OCI-LY7 (cell line): ENCODE measurements at regions not wholly inside any gene's neighbourhood (a gene's known extent, or its start where the extent isn't known, plus 50 kb on each side); places are given as distances from the start of the nearest gene placed in this dataset.

Experiments used
- BruUV-seq: library from RNA; stranded (reverse); fragments of 400-500 nt; replicated peaks from 2 replicates; lab custom pipeline; 2021; lab: Mats Ljungman, UMichigan
- CTCF ChIA-PET: fragments of 300-600 bp; sonication (Branson Sonifier 250); formaldehyde crosslinking; loops from one replicate; lab custom pipeline; 2022; ENCODE audit warnings: antibody characterized with exemption; ENCODE audit not compliant: unreplicated experiment; lab: Charles Lee
- POLR2A ChIA-PET: fragments of 300-600 bp; sonication (Branson Sonifier 250); formaldehyde crosslinking; loops from one replicate; lab custom pipeline; 2022; ENCODE audit warnings: antibody characterized with exemption; lab: Charles Lee
- DNase-seq: peaks from one replicate; pipeline ENCODE4 v3.0.0-alpha.2; 2015; ENCODE audit warnings: low spot score
- H2AFZ ChIP-seq: fragments of 200-600 bp; sonication (generic), shearing (Covaris generic); 2 replicates; pipeline ENCODE4 v1.6.1; 2014; ENCODE audit warnings: mild to moderate bottlenecking, antibody characterized with exemption, low read length, moderate library complexity
- H3K27ac ChIP-seq: fragments of 200-600 bp; sonication (generic); 2 replicates; pipeline ENCODE4 v1.5.1; 2014; ENCODE audit warnings: mixed run types, low read depth, mild to moderate bottlenecking, moderate library complexity, low read length, inconsistent platforms; ENCODE audit not compliant: poor library complexity, severe bottlenecking
- H3K36me3 ChIP-seq: fragments of 200-600 bp; sonication (generic); 2 replicates; pipeline ENCODE4 v1.6.1; 2014; ENCODE audit warnings: mild to moderate bottlenecking, antibody characterized with exemption, low read length, moderate library complexity, mixed read lengths; ENCODE audit not compliant: insufficient read depth
- H3K4me1 ChIP-seq: fragments of 200-600 bp; sonication (generic); 2 replicates; pipeline ENCODE4 v1.5.1; 2014; ENCODE audit warnings: mild to moderate bottlenecking, low read length; ENCODE audit not compliant: insufficient read depth, poor library complexity, severe bottlenecking
- H3K4me2 ChIP-seq: fragments of 200-600 bp; sonication (generic); 2 replicates; pipeline ENCODE4 v1.6.1; 2014; ENCODE audit warnings: mild to moderate bottlenecking, low read length
- H3K4me3 ChIP-seq: fragments of 200-600 bp; sonication (generic); 2 replicates; pipeline ENCODE4 v1.5.1; 2014; ENCODE audit warnings: mild to moderate bottlenecking, low read depth, low read length; ENCODE audit not compliant: poor library complexity, severe bottlenecking
- H3K79me2 ChIP-seq: fragments of 200-600 bp; sonication (generic); 2 replicates; pipeline ENCODE4 v1.6.1; 2016; ENCODE audit warnings: low read depth, mild to moderate bottlenecking, low read length, moderate library complexity, mixed read lengths; ENCODE audit not compliant: insufficient read depth
- H3K9me2 ChIP-seq: fragments of 200-600 bp; sonication (generic); 2 replicates; pipeline ENCODE4 v1.6.1; 2016; ENCODE audit warnings: mild to moderate bottlenecking, low read length, mixed read lengths; ENCODE audit not compliant: insufficient read depth
- H3K9me3 ChIP-seq: fragments of 200-600 bp; sonication (generic); 2 replicates; pipeline ENCODE4 v1.6.1; 2014; ENCODE audit warnings: mild to moderate bottlenecking, mixed run types, low read length, mixed read lengths
- H4K20me1 ChIP-seq: fragments of 200-600 bp; sonication (generic); 2 replicates; pipeline ENCODE4 v1.6.1; 2014; ENCODE audit warnings: mild to moderate bottlenecking, antibody characterized with exemption, low read length, moderate library complexity, mixed read lengths; ENCODE audit not compliant: insufficient read depth
- CTCF ChIP-seq: fragments of 200-600 bp; sonication (generic); conservative IDR thresholded peaks from 2 replicates; pipeline ENCODE4 v1.5.1; 2014; ENCODE audit warnings: mild to moderate bottlenecking, antibody characterized with exemption, low read length, moderate library complexity, mixed read lengths
- EZH2phosphoT487 ChIP-seq: fragments of 200-600 bp; sonication (generic); IDR thresholded peaks from 2 replicates; pipeline ENCODE4 v1.6.1; 2018; ENCODE audit warnings: low read depth, borderline replicate concordance, mild to moderate bottlenecking, mixed run types, antibody characterized with exemption, low read length, moderate library complexity, mixed read lengths
- intact Hi-C: fragments of 100-400 bp; cut with micrococcal nuclease; formaldehyde crosslinking; loops from one replicate; pipeline ENCODE4 v1.10.0; 2022; ENCODE audit not compliant: unreplicated experiment

GRCh38 chr22:27641049-27641795 is 160.3 kb downstream of the MN1 start:
- no peaks in the 10 kb centered on the region for H4K20me1 ChIP-seq
- ChIA-PET CTCF (no interaction called here), POLR2A (interaction anchor here (0.6 kb wide), 1 partner anchor 83 kb away, joined by 4 read pairs; no protein-coding TSS in a partner anchor)
- H3K4me1 ChIP-seq, result no peaks in the 10 kb centered on the region
- H3K4me3 ChIP-seq, result no peak overlapping the region
- H3K9me2 ChIP-seq, result no peaks in the 10 kb centered on the region
- H3K36me3 ChIP-seq, result no peaks in the 10 kb centered on the region
- TF ChIP-seq EZH2phosphoT487 (no peak), CTCF (no peak)
- no peaks in the 10 kb centered on the region for H3K79me2 ChIP-seq
- BruUV-seq, result no TSS peak
- DNase-seq, result no peak
- no peak overlapping the region for H3K4me2 ChIP-seq
- H3K9me3 ChIP-seq, result no peaks in the 10 kb centered on the region
- no peak overlapping the region for H2AFZ ChIP-seq
- intact Hi-C loops, result no loop called here
- H3K27ac ChIP-seq, result no peak overlapping the region

- H4K20me1 ChIP-seq, result no peaks in the 10 kb centered on the region
- no peak for DNase-seq
- H3K36me3 ChIP-seq, result no peaks in the 10 kb centered on the region
- no peak overlapping the region for H3K4me2 ChIP-seq
- H2AFZ ChIP-seq, result no peak overlapping the region
- ChIA-PET POLR2A (no interaction called here), CTCF (no interaction called here)
- no peaks in the 10 kb centered on the region for H3K9me3 ChIP-seq
- no peak overlapping the region for H3K4me3 ChIP-seq
- no peaks in the 10 kb centered on the region for H3K9me2 ChIP-seq
- intact Hi-C loops, result no loop called here
- H3K79me2 ChIP-seq, result no peaks in the 10 kb centered on the region
- no TSS peak for BruUV-seq
- H3K4me1 ChIP-seq, result no peaks in the 10 kb centered on the region
- TF ChIP-seq CTCF, result no peak
- TF ChIP-seq EZH2phosphoT487, result no peak
- no peak overlapping the region for H3K27ac ChIP-seq
Measured at GRCh38 chr22:27642104-27642800, 159.3 kb downstream of the MN1 start.

- Histone ChIP-seq H3K4me2 (no peak overlapping the region), H3K27ac (no peak overlapping the region), H4K20me1 (no peaks in the 10 kb centered on the region), H3K36me3 (no peaks in the 10 kb centered on the region), H3K4me1 (no peaks in the 10 kb centered on the region), H3K9me2 (no peaks in the 10 kb centered on the region), H3K79me2 (no peaks in the 10 kb centered on the region), H3K4me3 (no peak overlapping the region), H2AFZ (no peak overlapping the region), H3K9me3 (no peaks in the 10 kb centered on the region)
- ChIA-PET POLR2A (no interaction called here), CTCF (interaction anchor here (0.5 kb wide), 1 partner anchor 138 kb away, joined by 3 read pairs; no protein-coding TSS in a partner anchor)
- no peak for TF ChIP-seq CTCF
- no peak for TF ChIP-seq EZH2phosphoT487
- intact Hi-C loops, result no loop called here
- DNase-seq, result no peak
- BruUV-seq, result no TSS peak
Measured at GRCh38 chr22:27643907-27644306, 157.6 kb downstream of the MN1 start.
